ENCODE measurements at regions not wholly inside any gene's neighbourhood (a gene's known extent, or its start where the extent isn't known, plus 50 kb on each side); places are given as distances from the start of the nearest gene placed in this dataset.
A peak's percentile ranks its signal among the peaks of the same experiment; 100 is the strongest.

GRCh38 chr11:95545116-95545875 is 244.3 kb downstream of the FAM76B start:
- intact Hi-C loops (cut with micrococcal nuclease) (no loop called here), dilution Hi-C loops (cut with MboI; ENCODE audit: extremely low pct_ligation_motif_present, low sequenced_read_pairs) (no loop called here)
- POLR2A ChIA-PET: no interaction called here
- Histone ChIP-seq H4K20me1 (replicated peaks; ENCODE audit: control insufficient read depth, extremely low read depth, insufficient read depth, low read length) (no peaks in the 10 kb centered on the region), H2AFZ (ENCODE audit: low read depth, low read length) (no peak overlapping the region), H3K4me1 (ENCODE audit: control insufficient read depth, extremely low read depth, insufficient read depth, low read length) (no peaks in the 10 kb centered on the region), H3K9me3 (replicated peaks; ENCODE audit: control insufficient read depth, insufficient read depth, low read length) (no peaks in the 10 kb centered on the region), H3K4me2 (ENCODE audit: insufficient read depth, low read length) (no peak overlapping the region), H3K9me1 (replicated peaks; ENCODE audit: control insufficient read depth, extremely low read depth, insufficient read depth, low read length) (no peaks in the 10 kb centered on the region), H3K4me3 (replicated peaks in 1 of 3; ENCODE audit: insufficient read depth in 1 of 3, low read depth in 1 of 3, low read length in 3 of 3) (no peak overlapping the region), H3K79me2 (ENCODE audit: control insufficient read depth, insufficient read depth, low read length) (no peaks in the 10 kb centered on the region), H3K27ac (ENCODE audit: insufficient read depth, low read depth, low read length) (no peak overlapping the region), H3K27me3 (ENCODE audit: control insufficient read depth in 2 of 2, insufficient read depth in 2 of 2, low read length in 2 of 2) (no peaks in the 10 kb centered on the region), H3K9ac (replicated peaks; ENCODE audit: extremely low read depth, insufficient read depth, low read length) (no peak overlapping the region), H3K36me3 (ENCODE audit: control insufficient read depth in 2 of 2, extremely low read depth in 1 of 2, insufficient read depth in 2 of 2, low read length in 2 of 2) (no peaks in the 10 kb centered on the region)
- FAIRE-seq: no peak
- no TSS peak for BruUV-seq (replicated peaks)
- no peak for TF ChIP-seq JUN (IDR thresholded peaks at IDR 0.05; ENCODE audit: borderline replicate concordance, insufficient read depth, insufficient read length, low read depth)
- CTCF ChIA-PET: interaction anchor here (0.8 to 1.5 kb wide), 3 partner anchors 9 to 160 kb away, joined by 4 to 5 read pairs (median 4); no protein-coding TSS in a partner anchor
- no peak for DNase-seq (ENCODE audit: low read depth, low spot score)

GRCh38 chr11:95544095-95544856 is 245.3 kb downstream of the FAM76B start:
- dilution Hi-C loops (cut with MboI; ENCODE audit: extremely low pct_ligation_motif_present, low sequenced_read_pairs): no loop called here
- no peak overlapping the region for H2AFZ ChIP-seq (ENCODE audit: low read depth, low read length)
- intact Hi-C loops (cut with micrococcal nuclease): no loop called here
- H3K9ac ChIP-seq (replicated peaks; ENCODE audit: extremely low read depth, insufficient read depth, low read length): no peak overlapping the region
- peak; percentile 46 for TF ChIP-seq JUN (IDR thresholded peaks at IDR 0.05; ENCODE audit: borderline replicate concordance, insufficient read depth, insufficient read length, low read depth)
- TF ChIP-seq CTCF (IDR thresholded peaks at IDR 0.05; ENCODE audit: extremely low read depth in 1 of 2, insufficient read depth in 1 of 2, low read depth in 1 of 2, low read length in 2 of 2): no peak
- TF ChIP-seq POLR2AphosphoS5 (IDR thresholded peaks at IDR 0.05; ENCODE audit: insufficient read depth, low read depth, low read length): no peak
- no peak for TF ChIP-seq GATA2 (IDR thresholded peaks at IDR 0.05; ENCODE audit: insufficient read depth, insufficient read length, low read depth, low read length)
- no peak for TF ChIP-seq EZH2 (IDR thresholded peaks at IDR 0.05; ENCODE audit: borderline replicate concordance, low read depth, low read length, severe bottlenecking)
- no peak for TF ChIP-seq POLR2A (IDR thresholded peaks at IDR 0.05; ENCODE audit: low read depth, low read length)
- no peaks in the 10 kb centered on the region for H3K9me3 ChIP-seq (replicated peaks; ENCODE audit: control insufficient read depth, insufficient read depth, low read length)
- H3K4me3 ChIP-seq (replicated peaks in 1 of 3; ENCODE audit: insufficient read depth in 1 of 3, low read depth in 1 of 3, low read length in 3 of 3): no peak overlapping the region
- ChIA-PET POLR2A (no interaction called here), CTCF (interaction anchor here (1.1 to 1.5 kb wide), 2 partner anchors 8 to 161 kb away, joined by 4 to 5 read pairs; no protein-coding TSS in a partner anchor)
- H3K4me1 ChIP-seq (ENCODE audit: control insufficient read depth, extremely low read depth, insufficient read depth, low read length): no peaks in the 10 kb centered on the region
- no peaks in the 10 kb centered on the region for H4K20me1 ChIP-seq (replicated peaks; ENCODE audit: control insufficient read depth, extremely low read depth, insufficient read depth, low read length)
- no peak overlapping the region for H3K27ac ChIP-seq (ENCODE audit: insufficient read depth, low read depth, low read length)
- H3K36me3 ChIP-seq (ENCODE audit: control insufficient read depth in 2 of 2, extremely low read depth in 1 of 2, insufficient read depth in 2 of 2, low read length in 2 of 2): no peaks in the 10 kb centered on the region
- no peaks in the 10 kb centered on the region for H3K27me3 ChIP-seq (ENCODE audit: control insufficient read depth in 2 of 2, insufficient read depth in 2 of 2, low read length in 2 of 2)
- DNase-seq (ENCODE audit: low read depth, low spot score) (no peak), FAIRE-seq (no peak)
- H3K79me2 ChIP-seq (ENCODE audit: control insufficient read depth, insufficient read depth, low read length): no peaks in the 10 kb centered on the region
- BruUV-seq (replicated peaks): no TSS peak
- H3K4me2 ChIP-seq (ENCODE audit: insufficient read depth, low read length): no peak overlapping the region
- H3K9me1 ChIP-seq (replicated peaks; ENCODE audit: control insufficient read depth, extremely low read depth, insufficient read depth, low read length): no peaks in the 10 kb centered on the region

Data from endothelial cell of umbilical vein (primary cell).